ENCODE measurements at regions not wholly inside any gene's neighbourhood (a gene's known extent, or its start where the extent isn't known, plus 50 kb on each side); places are given as distances from the start of the nearest gene placed in this dataset.

- no peak for TF ChIP-seq ZC3H10 (CRISPR knock-in tag; IDR thresholded peaks at IDR 0.05)
- no peak for TF ChIP-seq RARB (CRISPR knock-in tag; IDR thresholded peaks at IDR 0.05)
- TF ChIP-seq ZNF8 (CRISPR knock-in tag; IDR thresholded peaks at IDR 0.05): no peak
- no peak for TF ChIP-seq BACH2 (CRISPR knock-in tag; IDR thresholded peaks at IDR 0.05; ENCODE audit: borderline replicate concordance)
- no peak for TF ChIP-seq ZFP3 (CRISPR knock-in tag; IDR thresholded peaks at IDR 0.05)
- TF ChIP-seq ESRRG (CRISPR knock-in tag; IDR thresholded peaks at IDR 0.05): no peak
- TF ChIP-seq PATZ1 (CRISPR knock-in tag; IDR thresholded peaks at IDR 0.05; ENCODE audit: borderline replicate concordance): no peak
- no peak for TF ChIP-seq ZNF565 (CRISPR knock-in tag; conservative IDR thresholded peaks at IDR 0.05; ENCODE audit: low read depth)
- no peak for TF ChIP-seq POU6F1 (CRISPR knock-in tag; IDR thresholded peaks at IDR 0.05; ENCODE audit: borderline replicate concordance, low read depth)
- no peak for TF ChIP-seq SNAI2 (CRISPR knock-in tag; IDR thresholded peaks at IDR 0.05)
These were observed 95.1 kb upstream of the GRAMD1B start for GRCh38 chr11:123334925-123335324.
